ENCODE measurements at regions not wholly inside any gene's neighbourhood (a gene's known extent, or its start where the extent isn't known, plus 50 kb on each side); places are given as distances from the start of the nearest gene placed in this dataset.

- H3K4me1 ChIP-seq: peaks cover 0 to 10% (median 0%) of the 10 kb centered on the region in 4 donors
- no peak for DNase-seq
- H3K9me3 ChIP-seq: no peaks in the 10 kb centered on the region
- H3K27ac ChIP-seq: no peak overlapping the region
- no peak overlapping the region for H3K4me3 ChIP-seq
- H3K27me3 ChIP-seq: no peaks in the 10 kb centered on the region
- no peak for TF ChIP-seq POLR2A (IDR thresholded peaks at IDR 0.05)
- TF ChIP-seq, protein P1, sequence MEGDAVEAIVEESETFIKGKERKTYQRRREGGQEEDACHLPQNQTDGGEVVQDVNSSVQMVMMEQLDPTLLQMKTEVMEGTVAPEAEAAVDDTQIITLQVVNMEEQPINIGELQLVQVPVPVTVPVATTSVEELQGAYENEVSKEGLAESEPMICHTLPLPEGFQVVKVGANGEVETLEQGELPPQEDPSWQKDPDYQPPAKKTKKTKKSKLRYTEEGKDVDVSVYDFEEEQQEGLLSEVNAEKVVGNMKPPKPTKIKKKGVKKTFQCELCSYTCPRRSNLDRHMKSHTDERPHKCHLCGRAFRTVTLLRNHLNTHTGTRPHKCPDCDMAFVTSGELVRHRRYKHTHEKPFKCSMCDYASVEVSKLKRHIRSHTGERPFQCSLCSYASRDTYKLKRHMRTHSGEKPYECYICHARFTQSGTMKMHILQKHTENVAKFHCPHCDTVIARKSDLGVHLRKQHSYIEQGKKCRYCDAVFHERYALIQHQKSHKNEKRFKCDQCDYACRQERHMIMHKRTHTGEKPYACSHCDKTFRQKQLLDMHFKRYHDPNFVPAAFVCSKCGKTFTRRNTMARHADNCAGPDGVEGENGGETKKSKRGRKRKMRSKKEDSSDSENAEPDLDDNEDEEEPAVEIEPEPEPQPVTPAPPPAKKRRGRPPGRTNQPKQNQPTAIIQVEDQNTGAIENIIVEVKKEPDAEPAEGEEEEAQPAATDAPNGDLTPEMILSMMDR (IDR thresholded peaks at IDR 0.05): no peak
- no peaks in the 10 kb centered on the region for H3K36me3 ChIP-seq
Measured at GRCh38 chr6:113362301-113363047, 494.7 kb upstream of the MARCKS start.

- no peak for DNase-seq
- TF ChIP-seq, protein P1 (IDR thresholded peaks at IDR 0.05): no peak
- TF ChIP-seq POLR2A (IDR thresholded peaks at IDR 0.05): no peak
- Histone ChIP-seq H3K27me3 (no peaks in the 10 kb centered on the region), H3K4me1 (peaks cover 0 to 10% (median 0%) of the 10 kb centered on the region in 4 donors), H3K36me3 (no peaks in the 10 kb centered on the region), H3K4me3 (no peak overlapping the region), H3K27ac (no peak overlapping the region), H3K9me3 (no peaks in the 10 kb centered on the region)
Measured at GRCh38 chr6:113363048-113363798, 493.9 kb upstream of the MARCKS start.

- Histone ChIP-seq H3K4me1 (peaks cover 0 to 10% (median 0%) of the 10 kb centered on the region in 4 donors), H3K27ac (no peak overlapping the region), H3K27me3 (no peaks in the 10 kb centered on the region), H3K4me3 (no peak overlapping the region), H3K36me3 (no peaks in the 10 kb centered on the region), H3K9me3 (no peaks in the 10 kb centered on the region)
- DNase-seq: no peak
- TF ChIP-seq, protein P1 (IDR thresholded peaks at IDR 0.05): no peak
Measured at GRCh38 chr6:113363866-113364265, 493.3 kb upstream of the MARCKS start.

- no peak for TF ChIP-seq POLR2A (IDR thresholded peaks at IDR 0.05)
- TF ChIP-seq, protein P1 (IDR thresholded peaks at IDR 0.05): no peak
- Histone ChIP-seq H3K27me3 (no peaks in the 10 kb centered on the region), H3K4me3 (no peak overlapping the region), H3K4me1 (peaks cover 0 to 10% (median 0%) of the 10 kb centered on the region in 4 donors), H3K27ac (no peak overlapping the region), H3K9me3 (no peaks in the 10 kb centered on the region), H3K36me3 (no peaks in the 10 kb centered on the region)
- no peak for DNase-seq
Measured at GRCh38 chr6:113364766-113365165, 492.4 kb upstream of the MARCKS start.

DNA sequence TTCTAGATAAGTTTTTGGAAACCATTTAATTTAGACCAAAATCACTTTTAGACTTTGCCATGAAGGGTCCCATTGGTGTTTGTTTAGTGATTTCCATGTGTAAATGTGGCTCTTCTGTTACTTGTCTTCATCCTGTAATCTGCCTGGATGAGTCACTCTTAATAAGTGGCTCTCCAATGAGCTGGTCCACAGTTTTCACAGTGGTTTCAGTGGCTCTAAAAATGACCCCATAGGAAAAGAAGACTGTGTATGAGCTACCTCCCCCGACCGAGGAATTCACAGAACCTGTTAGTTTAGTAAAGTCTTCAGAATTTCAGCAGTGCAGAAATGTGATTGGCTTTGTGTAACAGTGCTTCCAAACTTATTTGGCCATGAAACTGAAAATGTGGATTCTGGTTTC lies 492.0 kb upstream of the MARCKS start:
- H3K27me3 ChIP-seq: no peaks in the 10 kb centered on the region
- no peak overlapping the region for H3K4me3 ChIP-seq
- H3K27ac ChIP-seq: no peak overlapping the region
- no peak for DNase-seq
- no peak for TF ChIP-seq POLR2A (IDR thresholded peaks at IDR 0.05)
- H3K9me3 ChIP-seq: no peaks in the 10 kb centered on the region
- no peaks in the 10 kb centered on the region for H3K36me3 ChIP-seq
- peaks cover 0 to 10% (median 0%) of the 10 kb centered on the region in 4 donors for H3K4me1 ChIP-seq

GRCh38 chr6:113366505-113366904 lies 490.6 kb upstream of the MARCKS start:
- no peaks in the 10 kb centered on the region for H3K9me3 ChIP-seq
- H3K4me1 ChIP-seq: peaks cover 0 to 10% (median 0%) of the 10 kb centered on the region in 4 donors
- no peaks in the 10 kb centered on the region for H3K36me3 ChIP-seq
- no peaks in the 10 kb centered on the region for H3K27me3 ChIP-seq
- H3K27ac ChIP-seq: no peak overlapping the region
- H3K4me3 ChIP-seq: no peak overlapping the region
- DNase-seq: no peak
- TF ChIP-seq, protein P1 (IDR thresholded peaks at IDR 0.05): no peak
